NCI-H748 treated with DMSO at 0.1 percent for 48 hours (cell line): ENCODE measurements at regions not wholly inside any gene's neighbourhood (a gene's known extent, or its start where the extent isn't known, plus 50 kb on each side); places are given as distances from the start of the nearest gene placed in this dataset.

ENCODE experiments used
- DNase-seq: peaks from one replicate; lab custom pipeline; 2025; lab: John Stamatoyannopoulos, UW

- no peak for DNase-seq
Observed at GRCh38 chr7:153385502-153385901, 626.0 kb downstream of the ACTR3B start.

GRCh38 chr7:153386556-153386955 is 627.0 kb downstream of the ACTR3B start:
- no peak for DNase-seq

- DNase-seq = no peak
Observed at GRCh38 chr7:153388611-153389010, 629.1 kb downstream of the ACTR3B start.

GRCh38 chr7:153389261-153389660 is 629.7 kb downstream of the ACTR3B start:
- DNase-seq = no peak

GRCh38 chr7:153390955-153391354 is 631.4 kb downstream of the ACTR3B start:
- DNase-seq = no peak

- no peak for DNase-seq
Observed at GRCh38 chr7:153392726-153393125, 633.2 kb downstream of the ACTR3B start.

GRCh38 chr7:153393666-153394065 is 634.1 kb downstream of the ACTR3B start:
- DNase-seq = no peak

- DNase-seq = no peak
Observed at GRCh38 chr7:153396475-153396874, 636.9 kb downstream of the ACTR3B start.

- DNase-seq = no peak
Observed at GRCh38 chr7:153397459-153397858, 637.9 kb downstream of the ACTR3B start.

GRCh38 chr7:153397906-153398305 is 638.4 kb downstream of the ACTR3B start:
- no peak for DNase-seq

- no peak for DNase-seq
Observed at GRCh38 chr7:153398370-153398769, 638.8 kb downstream of the ACTR3B start.

GRCh38 chr7:153398789-153399553 is 639.4 kb downstream of the ACTR3B start:
- DNase-seq = no peak

- no peak for DNase-seq
Observed at GRCh38 chr7:153399554-153399940, 640.0 kb downstream of the ACTR3B start.

GRCh38 chr7:153400735-153401593 is 641.4 kb downstream of the ACTR3B start:
- DNase-seq = no peak

- no peak for DNase-seq
Observed at GRCh38 chr7:153401795-153402720, 642.5 kb downstream of the ACTR3B start.

GRCh38 chr7:153402721-153403541 is 643.4 kb downstream of the ACTR3B start:
- no peak for DNase-seq

GRCh38 chr7:153404124-153404523 is 644.6 kb downstream of the ACTR3B start:
- no peak for DNase-seq

GRCh38 chr7:153404781-153405279 is 645.3 kb downstream of the ACTR3B start:
- DNase-seq = no peak

- DNase-seq = no peak
Observed at GRCh38 chr7:153405704-153406485, 646.3 kb upstream of the DPP6 start.

GRCh38 chr7:153406486-153406872 is 645.7 kb upstream of the DPP6 start:
- no peak for DNase-seq
